Activated CD4-positive, alpha-beta T cell treated with anti-CD3 and anti-CD28 coated beads for 48 hours (primary cell): ENCODE measurements at regions not wholly inside any gene's neighbourhood (a gene's known extent, or its start where the extent isn't known, plus 50 kb on each side); places are given as distances from the start of the nearest gene placed in this dataset.

ENCODE experiments used
- DNase-seq: peaks from one replicate; pipeline ENCODE4 v3.0.0-alpha.2; 2020

- DNase-seq = no peak
Measured at GRCh38 chr5:9903801-9904200, 273.6 kb upstream of the TAS2R1 start.

GRCh38 chr5:9898319-9898718, 268.2 kb upstream of the TAS2R1 start:
- DNase-seq = no peak

DNA sequence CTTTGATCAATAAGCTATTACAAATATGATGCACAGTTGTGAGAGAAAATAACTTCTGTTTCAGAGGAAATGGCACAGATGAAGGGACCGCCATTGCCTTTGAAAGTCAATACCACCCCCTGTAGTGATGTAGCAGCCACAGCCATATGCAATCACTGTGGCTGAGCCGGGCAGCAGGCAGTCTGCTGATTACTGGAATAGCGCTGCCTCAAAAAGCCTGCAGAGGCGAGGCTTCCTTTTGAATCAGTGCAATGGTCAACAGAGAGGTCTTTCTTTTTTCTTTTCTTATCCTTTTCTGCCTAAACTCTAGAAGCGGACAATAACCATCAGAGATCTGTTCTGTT, 265.1 kb upstream of the TAS2R1 start:
- no peak for DNase-seq

DNA sequence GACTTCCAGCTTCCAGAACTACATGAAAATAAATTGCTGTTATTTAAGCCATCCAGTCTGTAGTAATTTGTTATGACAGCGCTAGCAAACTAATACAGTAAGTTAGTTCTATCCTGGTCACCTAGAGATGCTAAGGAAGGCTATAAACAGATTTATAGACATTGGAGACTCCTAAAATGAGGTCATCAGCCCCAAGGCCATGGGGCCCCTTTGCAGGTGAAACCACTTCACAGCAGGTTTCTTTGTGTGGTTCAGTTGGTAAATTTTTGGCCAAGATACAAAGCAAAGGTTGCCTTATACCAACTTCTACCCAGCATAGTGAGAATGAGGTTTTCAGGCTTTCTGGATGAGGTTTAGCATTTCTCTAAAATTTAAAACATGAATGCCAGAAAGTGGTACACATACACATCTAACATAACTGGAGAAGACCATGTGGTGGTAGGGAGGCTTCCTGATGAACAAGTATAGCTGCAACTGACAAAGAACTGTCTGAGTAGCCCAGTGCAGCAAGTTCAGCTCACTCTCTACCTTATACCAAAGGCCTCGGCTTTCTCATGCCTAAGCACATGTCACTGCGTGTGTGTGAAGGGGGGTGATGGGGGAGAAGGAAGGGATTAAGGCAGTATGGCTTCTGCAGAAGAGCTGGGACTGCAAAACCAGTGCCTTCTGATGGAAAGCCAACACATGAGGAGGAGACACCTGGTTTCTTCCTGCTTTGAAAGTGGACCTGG, 264.6 kb upstream of the TAS2R1 start:
- no peak for DNase-seq

DNA sequence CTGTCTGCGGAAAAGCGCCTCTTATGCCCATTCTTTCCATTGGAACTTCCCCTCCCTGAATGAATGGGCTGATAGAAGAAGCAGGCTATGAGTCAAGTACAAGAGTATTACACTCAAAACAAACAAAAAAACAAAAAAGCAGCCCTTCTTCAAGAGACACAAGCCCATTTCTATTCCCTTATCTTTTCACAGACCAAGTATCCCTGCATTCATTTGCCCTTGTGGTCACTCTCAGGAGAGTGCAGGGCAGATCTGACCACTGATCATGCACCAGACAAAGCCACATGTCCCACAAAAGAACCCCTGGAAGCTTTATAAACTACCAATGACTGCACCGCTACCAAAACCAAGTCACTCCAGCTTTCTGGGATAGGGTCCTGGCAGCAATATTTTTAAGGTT, 262.5 kb upstream of the TAS2R1 start:
- DNase-seq = no peak

GRCh38 chr5:9889511-9889910, 259.4 kb upstream of the TAS2R1 start:
- no peak for DNase-seq

DNA sequence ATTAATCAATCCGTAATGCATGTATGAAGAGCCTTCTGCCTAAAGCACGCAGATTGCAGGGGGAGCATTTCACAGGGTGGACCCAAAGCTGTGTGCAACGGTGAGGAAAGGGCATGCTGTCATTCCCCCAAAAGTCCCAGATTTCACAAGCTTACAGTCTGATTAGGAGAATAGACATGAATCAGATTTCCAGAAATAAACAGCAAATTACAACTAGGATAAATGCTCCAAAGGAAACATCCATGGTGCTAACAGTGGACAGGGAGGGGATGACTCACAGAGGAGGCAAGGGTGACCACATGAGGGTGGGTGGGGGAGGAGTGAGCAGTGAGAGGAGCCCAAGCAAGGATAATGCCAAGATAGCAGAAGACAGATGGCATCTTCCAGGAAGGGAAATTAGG, 258.4 kb upstream of the TAS2R1 start:
- DNase-seq = no peak

DNA sequence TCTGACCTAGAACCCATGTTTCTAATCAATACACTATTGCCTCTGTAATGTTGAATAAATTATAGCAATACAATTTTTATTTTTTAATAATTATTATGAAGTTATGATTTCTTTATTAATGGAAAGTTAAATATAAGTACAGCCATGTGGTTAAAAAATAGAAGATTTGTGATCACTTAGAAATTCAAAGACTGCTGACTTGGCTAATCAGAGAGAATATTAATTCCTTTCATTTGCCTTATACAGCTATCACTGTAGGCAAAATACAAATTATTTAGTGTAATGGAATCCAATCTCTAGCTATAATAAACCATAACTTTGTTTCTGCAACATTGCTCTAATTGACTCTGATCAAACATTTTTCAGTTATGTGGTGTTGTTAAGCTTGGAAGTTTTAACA, 255.0 kb upstream of the TAS2R1 start:
- no peak for DNase-seq

DNA sequence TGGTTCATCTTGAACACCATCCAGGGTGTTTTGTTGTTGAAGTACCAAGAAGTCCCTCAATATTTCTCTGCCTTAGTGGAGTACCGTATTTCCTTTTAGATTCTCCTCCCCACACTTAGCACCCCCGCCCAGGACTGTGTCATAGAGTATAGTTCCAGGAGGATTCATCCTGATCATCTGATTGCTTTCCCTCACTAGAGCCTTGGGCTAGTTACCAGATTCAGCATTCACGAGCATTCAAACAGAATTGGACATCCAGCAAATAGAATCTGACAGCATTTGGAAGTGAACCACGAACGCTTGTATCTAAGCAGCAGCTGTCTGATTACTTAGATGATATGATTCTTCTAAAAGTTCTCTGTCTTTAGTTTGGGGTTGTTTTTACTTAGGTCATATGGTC, 248.1 kb upstream of the TAS2R1 start:
- no peak for DNase-seq

DNA sequence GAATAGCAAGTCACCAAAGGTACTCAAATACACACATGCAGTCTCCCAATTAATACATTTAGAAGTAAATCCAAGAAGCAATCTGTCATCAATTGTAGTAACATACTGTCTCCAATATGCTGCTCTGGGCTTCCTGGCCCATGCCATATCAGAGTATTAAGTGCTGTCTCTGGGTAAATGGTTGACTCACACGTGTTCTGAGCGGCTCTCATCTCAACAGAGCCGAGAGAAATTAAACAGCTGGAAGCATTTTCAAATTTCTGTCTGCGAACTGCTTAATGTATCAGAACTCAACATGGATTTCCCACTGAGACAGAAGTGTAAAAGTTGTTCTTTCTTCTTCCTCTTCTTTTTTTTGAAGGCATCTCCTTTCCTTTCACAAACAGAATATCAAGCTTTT, 247.3 kb upstream of the TAS2R1 start:
- no peak for DNase-seq

GRCh38 chr5:9876451-9876850, 246.3 kb upstream of the TAS2R1 start:
- DNase-seq = no peak

- DNase-seq = no peak
Measured at GRCh38 chr5:9869616-9870288, 239.6 kb upstream of the TAS2R1 start.

DNA sequence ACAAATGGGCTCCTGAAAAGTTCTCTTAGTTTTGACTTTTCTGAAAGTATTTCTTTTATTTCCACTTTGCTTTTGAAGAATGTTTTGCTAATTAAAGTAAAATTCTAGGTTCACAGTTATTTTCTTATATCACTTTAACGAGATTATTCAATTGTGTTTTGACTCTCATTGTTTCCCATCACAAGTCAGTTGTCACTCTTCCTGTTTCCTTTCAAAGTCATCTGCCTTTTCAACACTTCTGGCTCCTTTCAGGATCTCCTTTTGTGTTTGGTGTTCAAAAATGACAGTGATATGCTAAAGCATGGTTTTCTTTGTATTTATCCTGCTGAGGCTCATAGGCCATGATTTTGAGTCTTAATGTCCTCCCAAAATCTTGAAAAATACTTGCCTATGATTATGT, 235.4 kb upstream of the TAS2R1 start:
- DNase-seq = no peak

DNA sequence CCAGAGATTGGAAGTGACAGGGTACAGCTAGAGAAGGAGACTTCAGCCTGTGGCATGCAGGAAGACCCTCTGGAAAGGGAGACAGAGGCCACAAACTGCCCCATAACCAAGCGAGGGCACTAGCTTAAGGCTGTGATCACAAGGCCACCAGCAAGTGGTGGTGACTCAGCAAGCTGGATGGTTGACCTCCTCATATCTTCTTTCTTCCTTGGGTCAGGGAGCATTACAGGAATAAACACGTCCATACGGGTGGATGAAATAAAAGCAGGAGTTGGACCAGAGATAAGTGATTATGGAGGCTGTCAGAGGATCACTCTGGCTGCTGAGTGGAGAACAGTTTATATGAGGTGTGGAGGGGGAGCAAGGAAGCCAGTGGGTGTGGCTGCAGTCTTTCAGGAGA, 234.6 kb upstream of the TAS2R1 start:
- DNase-seq = no peak

DNA sequence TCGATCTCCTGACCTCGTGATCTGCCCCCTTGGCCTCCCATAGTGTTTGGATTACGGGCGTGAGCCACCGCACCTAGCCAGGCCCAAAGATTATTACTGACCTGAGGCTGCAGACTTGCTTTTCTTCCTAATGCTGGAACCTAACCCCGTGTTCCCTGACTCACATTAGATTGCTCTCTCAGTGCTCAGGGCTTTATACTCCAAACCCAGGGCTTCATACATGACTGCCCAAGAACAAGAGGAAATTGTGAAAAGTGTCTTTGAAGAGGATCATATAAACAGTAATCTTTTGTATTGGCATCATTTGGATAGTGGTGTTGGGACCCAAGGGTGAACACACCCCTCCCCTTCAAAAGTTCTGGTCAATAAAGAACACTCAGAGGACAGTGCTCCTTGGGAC, 233.3 kb upstream of the TAS2R1 start:
- DNase-seq = no peak

GRCh38 chr5:9861666-9862256, 231.6 kb upstream of the TAS2R1 start:
- no peak for DNase-seq

DNA sequence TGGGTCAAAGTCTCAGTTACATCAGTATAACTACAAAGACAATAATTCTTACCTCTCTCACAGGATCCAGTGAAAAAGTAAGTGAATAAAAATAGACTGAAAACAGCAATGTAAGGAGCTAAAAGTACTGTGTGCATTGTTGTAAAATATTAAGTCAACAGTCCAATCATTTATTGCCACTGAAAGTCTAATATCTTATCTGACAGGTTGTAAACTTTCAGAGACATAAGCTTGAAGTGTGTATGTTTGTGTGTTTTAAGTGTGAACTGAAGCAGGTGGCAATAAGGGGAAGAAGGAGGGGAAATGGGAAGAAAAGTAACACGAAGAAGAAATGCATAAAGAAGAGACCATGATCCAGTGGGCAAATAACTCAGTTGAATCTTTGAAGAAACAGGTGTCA, 229.7 kb upstream of the TAS2R1 start:
- no peak for DNase-seq

- DNase-seq = no peak
Measured at GRCh38 chr5:9858043-9858442, 227.9 kb upstream of the TAS2R1 start.

DNA sequence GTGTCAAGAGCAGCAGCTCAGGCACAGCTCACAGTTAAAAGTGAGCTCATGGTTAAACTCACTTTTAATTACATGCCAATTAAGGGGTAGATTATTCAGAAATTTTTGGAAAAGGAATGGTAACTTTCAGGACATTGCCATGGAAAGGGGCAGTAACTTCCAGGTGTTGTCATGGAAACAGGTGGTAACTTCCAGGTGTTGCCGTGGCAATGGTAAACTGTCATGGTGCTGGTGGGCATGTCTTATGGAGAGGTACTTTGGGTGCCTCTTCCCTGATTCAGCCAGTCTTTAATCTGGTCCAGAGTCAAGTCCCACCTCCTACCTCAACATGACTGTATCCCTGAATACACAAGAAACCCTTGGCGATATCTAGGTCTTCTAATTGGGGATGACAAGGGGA, 223.2 kb upstream of the TAS2R1 start:
- no peak for DNase-seq

DNA sequence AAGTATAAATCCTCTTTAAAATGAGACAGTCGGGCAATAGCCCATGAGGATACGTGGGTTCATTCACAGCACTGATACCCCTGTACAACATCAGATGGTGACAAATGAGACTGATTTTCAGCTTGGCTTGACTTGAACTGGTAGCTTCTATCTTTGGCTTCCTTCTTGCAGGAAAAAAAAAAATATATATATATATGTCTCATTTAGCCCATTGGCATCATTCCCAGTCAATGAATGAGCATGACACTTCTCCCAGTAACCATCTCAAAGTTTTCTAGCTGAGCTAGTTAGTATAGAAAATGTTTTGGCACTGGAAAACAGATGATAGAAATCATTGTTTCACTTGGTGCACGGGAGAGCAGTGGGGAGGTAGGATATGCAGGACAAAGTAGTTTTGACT, 222.5 kb upstream of the TAS2R1 start:
- no peak for DNase-seq

DNA sequence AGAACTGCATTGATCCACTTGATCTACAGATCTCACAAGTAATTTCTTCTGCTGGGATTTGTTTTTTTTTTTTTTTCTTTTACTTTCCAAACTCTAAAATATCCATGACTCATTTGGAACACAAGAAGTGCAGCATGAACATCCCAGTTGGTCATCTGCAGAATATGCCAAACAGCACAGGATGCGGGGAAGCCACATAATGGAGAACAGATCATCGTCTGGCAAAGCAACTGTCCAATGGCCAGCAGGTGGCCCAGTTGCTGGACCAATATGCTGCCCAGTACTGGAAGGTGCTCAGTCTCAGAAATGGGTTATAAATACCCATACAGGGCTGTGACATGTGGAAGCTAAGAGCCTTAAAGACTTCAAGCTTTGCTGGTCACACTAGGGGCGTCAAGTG, 221.3 kb upstream of the TAS2R1 start:
- DNase-seq = no peak

GRCh38 chr5:9850456-9850855, 220.3 kb upstream of the TAS2R1 start:
- DNase-seq = no peak

DNA sequence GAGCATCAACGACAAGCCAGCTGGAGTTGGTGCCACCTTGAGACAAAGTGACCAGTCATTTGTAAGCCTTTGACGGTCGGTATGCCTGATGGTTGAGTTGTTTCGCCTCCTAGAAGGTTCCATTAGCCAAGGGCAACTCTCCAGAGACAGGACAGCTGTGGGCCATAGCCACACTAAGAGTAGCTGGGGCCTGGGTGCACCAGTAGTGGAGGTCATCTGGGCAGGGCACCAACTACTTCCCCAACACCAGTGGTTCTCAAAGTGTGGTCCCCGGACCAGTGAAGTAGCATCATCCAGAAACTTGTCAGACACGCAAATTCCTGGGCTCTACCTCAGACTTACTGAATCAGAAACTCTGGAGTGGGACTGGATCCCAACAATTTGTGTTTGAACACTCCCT, 217.5 kb upstream of the TAS2R1 start:
- no peak for DNase-seq

- DNase-seq = no peak
Measured at GRCh38 chr5:9845185-9845584, 215.0 kb upstream of the TAS2R1 start.
